ENCODE measurements at regions not wholly inside any gene's neighbourhood (a gene's known extent, or its start where the extent isn't known, plus 50 kb on each side); places are given as distances from the start of the nearest gene placed in this dataset.

DNA sequence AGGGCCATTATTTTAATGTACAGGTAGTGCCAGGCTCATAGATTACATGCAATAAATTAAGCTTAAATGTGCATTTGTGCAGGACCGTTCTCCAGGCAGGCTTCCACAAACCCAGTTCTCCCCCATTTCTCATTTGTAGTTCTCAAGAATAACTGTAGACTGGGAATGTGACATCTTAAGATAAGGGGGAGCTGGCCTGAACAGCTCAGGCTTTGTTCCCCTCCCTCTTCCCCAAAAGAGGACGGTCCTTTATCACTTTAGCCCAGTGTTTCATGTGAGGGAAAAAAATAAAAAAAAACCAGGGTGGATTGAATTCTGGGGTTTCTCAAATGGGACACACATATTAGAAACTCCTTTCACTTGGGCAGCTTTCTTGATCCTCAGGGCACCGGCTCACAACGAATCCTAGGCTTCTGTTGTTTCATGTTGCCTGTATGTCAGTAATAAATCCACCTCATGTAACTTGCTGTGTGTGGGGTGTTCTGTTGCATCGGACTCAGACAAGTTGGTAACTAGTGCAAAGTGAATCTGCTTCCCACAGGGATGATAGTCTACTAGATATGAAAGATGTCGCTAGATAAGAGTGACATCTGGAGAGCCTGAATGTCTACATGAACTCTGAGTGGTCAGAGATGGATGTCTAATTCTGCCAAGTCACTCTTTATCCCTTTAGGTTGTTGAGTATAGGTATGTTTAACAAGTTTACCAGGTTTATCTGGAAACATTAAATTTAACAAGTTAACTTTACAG, 2030.6 kb upstream of the NUDT12 start:
- H3K36me3 ChIP-seq (ENCODE audit: control insufficient read depth, insufficient read depth, low read length) = no peaks in the 10 kb centered on the region
- no peaks in the 10 kb centered on the region for H3K27me3 ChIP-seq (ENCODE audit: control insufficient read depth, insufficient read depth, low read length)
- TF ChIP-seq, protein P1, sequence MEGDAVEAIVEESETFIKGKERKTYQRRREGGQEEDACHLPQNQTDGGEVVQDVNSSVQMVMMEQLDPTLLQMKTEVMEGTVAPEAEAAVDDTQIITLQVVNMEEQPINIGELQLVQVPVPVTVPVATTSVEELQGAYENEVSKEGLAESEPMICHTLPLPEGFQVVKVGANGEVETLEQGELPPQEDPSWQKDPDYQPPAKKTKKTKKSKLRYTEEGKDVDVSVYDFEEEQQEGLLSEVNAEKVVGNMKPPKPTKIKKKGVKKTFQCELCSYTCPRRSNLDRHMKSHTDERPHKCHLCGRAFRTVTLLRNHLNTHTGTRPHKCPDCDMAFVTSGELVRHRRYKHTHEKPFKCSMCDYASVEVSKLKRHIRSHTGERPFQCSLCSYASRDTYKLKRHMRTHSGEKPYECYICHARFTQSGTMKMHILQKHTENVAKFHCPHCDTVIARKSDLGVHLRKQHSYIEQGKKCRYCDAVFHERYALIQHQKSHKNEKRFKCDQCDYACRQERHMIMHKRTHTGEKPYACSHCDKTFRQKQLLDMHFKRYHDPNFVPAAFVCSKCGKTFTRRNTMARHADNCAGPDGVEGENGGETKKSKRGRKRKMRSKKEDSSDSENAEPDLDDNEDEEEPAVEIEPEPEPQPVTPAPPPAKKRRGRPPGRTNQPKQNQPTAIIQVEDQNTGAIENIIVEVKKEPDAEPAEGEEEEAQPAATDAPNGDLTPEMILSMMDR (IDR thresholded peaks at IDR 0.05; ENCODE audit: insufficient read depth, low read length, severe bottlenecking) = no peak
- no peak for DNase-seq (ENCODE audit: low read depth)
- no peak for FAIRE-seq
- H3K4me3 ChIP-seq (ENCODE audit: low read depth, low read length) = no peak overlapping the region

DNA sequence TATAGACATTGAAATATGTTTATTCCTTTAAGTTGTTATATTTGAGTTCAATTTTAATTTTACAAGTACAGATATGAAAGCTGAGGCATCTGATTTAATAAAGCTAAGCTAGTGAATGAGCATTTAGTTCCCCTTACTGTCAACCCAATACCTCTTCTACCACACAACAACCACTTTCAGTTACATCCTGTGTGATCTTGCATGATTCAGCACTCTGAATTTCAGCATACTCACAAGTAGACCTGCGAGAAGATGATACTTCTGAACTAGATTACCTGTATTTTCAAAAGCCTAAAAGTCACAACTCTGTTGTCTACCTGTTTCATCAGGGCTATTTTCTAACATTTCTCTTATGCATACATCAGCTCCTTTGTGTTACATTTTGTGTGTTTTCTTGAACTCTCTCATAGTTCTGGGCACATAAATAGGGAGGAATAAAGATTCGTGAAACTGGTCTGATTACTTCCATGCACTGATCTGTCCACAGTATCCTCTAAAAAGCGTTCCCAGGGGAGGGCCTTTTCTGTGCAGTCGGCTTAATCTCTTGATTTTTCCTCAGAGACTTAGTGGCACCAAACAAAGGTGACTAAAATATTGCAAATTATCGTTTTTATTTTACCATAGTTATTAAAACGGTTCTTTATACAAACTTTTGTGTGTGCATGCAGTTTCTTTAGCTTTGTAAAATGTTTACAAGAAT, 2025.5 kb upstream of the NUDT12 start:
- DNase-seq (ENCODE audit: low read depth) = peak; percentile 8
- H3K4me3 ChIP-seq (ENCODE audit: low read depth, low read length) = no peak overlapping the region
- FAIRE-seq = no peak
- H3K36me3 ChIP-seq (ENCODE audit: control insufficient read depth, insufficient read depth, low read length) = no peaks in the 10 kb centered on the region
- no peaks in the 10 kb centered on the region for H3K27me3 ChIP-seq (ENCODE audit: control insufficient read depth, insufficient read depth, low read length)
- TF ChIP-seq, protein P1 (IDR thresholded peaks at IDR 0.05; ENCODE audit: insufficient read depth, low read length, severe bottlenecking) = no peak

DNA sequence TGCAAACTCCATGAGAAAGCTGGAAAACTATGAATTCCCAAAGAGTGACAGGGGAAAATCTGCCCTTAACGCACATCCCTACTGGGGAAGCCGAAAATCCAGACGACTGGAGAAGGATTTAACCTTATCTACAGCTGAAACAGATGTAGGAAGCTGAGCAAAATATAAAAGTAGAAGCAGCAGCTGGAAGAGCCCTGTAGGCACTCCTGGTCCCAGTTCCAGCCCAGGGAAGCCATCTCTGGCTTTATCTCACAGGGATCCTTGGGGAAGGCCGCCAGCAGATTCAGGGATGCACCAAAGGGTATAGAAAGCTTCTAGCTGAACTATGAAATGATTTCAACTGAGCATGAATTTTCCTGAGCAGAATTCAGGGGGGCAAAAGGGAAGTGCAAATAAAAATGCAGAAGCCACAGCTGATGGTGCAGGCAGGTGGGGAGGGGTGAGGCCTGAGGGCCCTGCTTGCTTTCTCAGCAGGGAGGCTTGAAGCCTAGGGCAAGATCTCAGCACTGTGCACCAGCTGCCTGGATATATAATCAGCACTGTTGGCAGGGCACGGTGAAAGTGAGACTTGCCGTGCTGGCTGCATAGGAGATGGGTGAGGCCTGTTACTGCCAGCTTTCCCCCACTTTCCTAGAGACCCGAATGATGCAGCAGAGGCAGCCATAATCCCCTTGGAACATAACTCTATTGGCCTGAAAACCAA, 2019.5 kb upstream of the NUDT12 start:
- no peaks in the 10 kb centered on the region for H3K36me3 ChIP-seq (ENCODE audit: control insufficient read depth, insufficient read depth, low read length)
- TF ChIP-seq, protein P1 (IDR thresholded peaks at IDR 0.05; ENCODE audit: insufficient read depth, low read length, severe bottlenecking) = no peak
- no peak for DNase-seq (ENCODE audit: low read depth)
- H3K4me3 ChIP-seq (ENCODE audit: low read depth, low read length) = no peak overlapping the region
- FAIRE-seq = no peak
- no peaks in the 10 kb centered on the region for H3K27me3 ChIP-seq (ENCODE audit: control insufficient read depth, insufficient read depth, low read length)

DNA sequence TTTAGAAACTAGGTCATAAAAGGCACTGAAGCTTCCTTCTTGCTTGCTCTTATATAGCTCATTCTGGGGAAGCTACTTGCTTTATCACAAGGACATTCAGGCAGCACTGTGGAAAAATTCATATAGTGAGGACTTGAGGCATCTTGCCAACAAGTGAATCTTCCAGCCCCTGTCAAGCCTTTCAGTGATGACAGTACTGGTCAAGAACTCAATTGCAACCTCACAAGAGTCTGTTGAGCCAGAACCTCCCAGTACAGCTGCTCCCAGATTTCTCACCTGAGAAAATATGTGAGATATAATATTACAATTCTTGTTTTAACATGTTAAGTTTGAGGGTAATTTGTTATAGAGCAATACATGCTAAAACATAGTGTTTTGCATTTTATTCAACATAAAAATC, 2011.0 kb upstream of the NUDT12 start:
- TF ChIP-seq, protein P1 (IDR thresholded peaks at IDR 0.05; ENCODE audit: insufficient read depth, low read length, severe bottlenecking) = no peak

DNA sequence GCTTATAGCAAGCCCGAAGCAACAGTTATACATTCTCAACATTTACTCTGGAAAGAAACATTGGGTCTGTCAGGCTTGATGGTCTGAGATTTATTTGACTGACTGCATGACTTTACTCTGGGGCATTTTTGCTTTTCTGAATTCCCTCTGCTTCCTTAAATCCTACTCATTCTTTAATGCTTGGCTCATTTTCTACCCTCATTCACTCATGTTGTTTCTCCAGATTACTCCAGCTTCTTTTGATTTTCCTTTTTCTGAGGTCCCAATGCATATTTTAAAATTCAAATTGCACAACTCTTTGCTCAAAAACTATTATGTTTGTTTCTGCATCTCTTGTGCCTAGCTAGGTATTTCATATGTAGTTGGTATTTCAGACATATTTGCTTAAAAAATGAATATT, 2002.9 kb upstream of the NUDT12 start:
- no peak overlapping the region for H3K4me3 ChIP-seq (ENCODE audit: low read depth, low read length)
- no peaks in the 10 kb centered on the region for H3K36me3 ChIP-seq (ENCODE audit: control insufficient read depth, insufficient read depth, low read length)
- TF ChIP-seq, protein P1 (IDR thresholded peaks at IDR 0.05; ENCODE audit: insufficient read depth, low read length, severe bottlenecking) = no peak
- H3K27me3 ChIP-seq (ENCODE audit: control insufficient read depth, insufficient read depth, low read length) = no peaks in the 10 kb centered on the region
- DNase-seq (ENCODE audit: low read depth) = no peak
- no peak for FAIRE-seq

More for the DNA sequence above, 2011.0 kb upstream of the NUDT12 start:
- Histone ChIP-seq H3K4me3 (ENCODE audit: low read depth, low read length) (no peak overlapping the region), H3K27me3 (ENCODE audit: control insufficient read depth, insufficient read depth, low read length) (no peaks in the 10 kb centered on the region), H3K36me3 (ENCODE audit: control insufficient read depth, insufficient read depth, low read length) (no peaks in the 10 kb centered on the region)
- DNase-seq (ENCODE audit: low read depth) = peak; percentile 48
- FAIRE-seq = no peak
